GM23338 (cell line): ENCODE measurements at regions not wholly inside any gene's neighbourhood (a gene's known extent, or its start where the extent isn't known, plus 50 kb on each side); places are given as distances from the start of the nearest gene placed in this dataset.

ENCODE experiments used
- CREB1 ChIP-seq: fragments of 250-450 bp; sonication (Bioruptor Pico); IDR thresholded peaks from 2 replicates; pipeline ENCODE4 v1.5.0; 2020; ENCODE audit warnings: low read depth, mild to moderate bottlenecking, moderate library complexity
- CTCF ChIP-seq, 2 experiments: fragments of 200-600 bp in 1 of 2; sonication (generic) in 1 of 2; conservative IDR thresholded peaks; 2 replicates each; pipeline versions ENCODE4 v1.5.1 to v1.6.1; 2016 to 2017; ENCODE audit warnings: antibody characterized with exemption in 2 of 2, low read depth in 2 of 2, mild to moderate bottlenecking in 2 of 2, moderate library complexity in 1 of 2
- POLR2AphosphoS5 ChIP-seq: IDR thresholded peaks from 2 replicates; pipeline ENCODE4 v1.6.1; 2016; ENCODE audit warnings: antibody characterized with exemption, low read depth
- REST ChIP-seq: IDR thresholded peaks from one replicate; pipeline ENCODE4 v1.6.1; 2018; ENCODE audit warnings: antibody characterized with exemption; ENCODE audit not compliant: unreplicated experiment

GRCh38 chr4:124907881-124908280 lies 195.3 kb upstream of the ANKRD50 start:
- TF ChIP-seq CTCF (conservative IDR thresholded peaks at IDR 0.05; ENCODE audit: low read depth in 2 of 2) (no peak), CREB1 (no peak), REST (no peak), POLR2AphosphoS5 (no peak)
